Keratinocyte (primary cell): ENCODE measurements at regions not wholly inside any gene's neighbourhood (a gene's known extent, or its start where the extent isn't known, plus 50 kb on each side); places are given as distances from the start of the nearest gene placed in this dataset.

Experiments
- DNase-seq: peaks from one replicate; pipeline ENCODE4 v3.0.0-alpha.2; 2011; ENCODE audit warnings: low read depth, missing footprints, low spot score
- FAIRE-seq: peaks from 2 replicates; lab custom pipeline; 2011; peaks lifted over from hg19 to GRCh38; lab: Jason Lieb, UNC
- H2AFZ ChIP-seq: 2 replicates; pipeline ENCODE4 v1.6.0; 2012; ENCODE audit warnings: low read length, control low read depth, inconsistent platforms; ENCODE audit not compliant: control insufficient read depth
- H3K27ac ChIP-seq: 2 replicates; pipeline ENCODE4 v1.5.1; 2011; ENCODE audit warnings: low read length; ENCODE audit not compliant: control insufficient read depth, insufficient read depth
- H3K27me3 ChIP-seq: 3 replicates; pipeline ENCODE4 v1.6.0; 2011; ENCODE audit warnings: low read length; ENCODE audit not compliant: control insufficient read depth, insufficient read depth; ENCODE audit errors: extremely low read depth
- H3K36me3 ChIP-seq, 2 experiments: 2 replicates in 1 of 2; 3 replicates in 1 of 2; pipeline ENCODE4 v1.5.1; 2011; ENCODE audit warnings: low read length in 2 of 2, mild to moderate bottlenecking in 1 of 2; ENCODE audit not compliant: control insufficient read depth in 2 of 2, insufficient read depth in 2 of 2; ENCODE audit errors: extremely low read depth in 1 of 2
- H3K4me1 ChIP-seq: 3 replicates; pipeline ENCODE4 v1.5.1; 2011; ENCODE audit warnings: low read length; ENCODE audit not compliant: control insufficient read depth, insufficient read depth; ENCODE audit errors: extremely low read depth
- H3K4me2 ChIP-seq: 3 replicates; pipeline ENCODE4 v1.6.0; 2011; ENCODE audit warnings: low read depth, low read length; ENCODE audit not compliant: control insufficient read depth, insufficient read depth; ENCODE audit errors: extremely low read depth
- H3K4me3 ChIP-seq, 3 experiments: fragments of 200-600 bp in 1 of 3; sonication (generic) in 1 of 3; 2 replicates in 2 of 3; 3 replicates in 1 of 3; pipeline ENCODE4 v1.5.1; 2011 to 2016; ENCODE audit warnings: low read length in 3 of 3, mild to moderate bottlenecking in 3 of 3, control low read depth in 2 of 3, inconsistent platforms in 1 of 3, low read depth in 1 of 3, mixed read lengths in 1 of 3, mixed run types in 1 of 3, moderate library complexity in 1 of 3; ENCODE audit not compliant: control insufficient read depth in 2 of 3, insufficient read depth in 2 of 3; ENCODE audit errors: extremely low read depth in 1 of 3
- H3K79me2 ChIP-seq: 2 replicates; pipeline ENCODE4 v1.6.0; 2012; ENCODE audit warnings: low read length; ENCODE audit not compliant: control insufficient read depth, insufficient read depth
- H3K9ac ChIP-seq: 3 replicates; pipeline ENCODE4 v1.6.0; 2011; ENCODE audit warnings: low read length; ENCODE audit not compliant: control insufficient read depth, insufficient read depth; ENCODE audit errors: extremely low read depth
- H3K9me1 ChIP-seq: 3 replicates; pipeline ENCODE4 v1.6.0; 2011; ENCODE audit warnings: low read length; ENCODE audit not compliant: control insufficient read depth, insufficient read depth; ENCODE audit errors: extremely low read depth
- H3K9me3 ChIP-seq: 2 replicates; pipeline ENCODE4 v1.5.1; 2012; ENCODE audit warnings: low read depth, low read length; ENCODE audit not compliant: control insufficient read depth
- H4K20me1 ChIP-seq: 3 replicates; pipeline ENCODE4 v1.6.0; 2011; ENCODE audit warnings: low read length; ENCODE audit not compliant: control insufficient read depth, insufficient read depth; ENCODE audit errors: extremely low read depth
- CTCF ChIP-seq, 3 experiments: IDR thresholded peaks in 1 of 3; conservative IDR thresholded peaks in 1 of 3; optimal IDR thresholded peaks in 1 of 3; 2 replicates in 2 of 3; 3 replicates in 1 of 3; pipeline versions ENCODE3 to v1.5.1; 2011; ENCODE audit warnings: low read length in 3 of 3, mild to moderate bottlenecking in 3 of 3, moderate library complexity in 2 of 3, control low read depth in 1 of 3, inconsistent platforms in 1 of 3; ENCODE audit not compliant: insufficient read depth in 2 of 3; ENCODE audit errors: extremely low read depth in 1 of 3
- EZH2 ChIP-seq: IDR thresholded peaks from one replicate; pipeline ENCODE4 v1.6.1; 2012; ENCODE audit warnings: inconsistent platforms, mild to moderate bottlenecking, low read length, moderate library complexity
- dilution Hi-C: fragments of 300-500 bp; cut with MboI; formaldehyde crosslinking; loops from one replicate; pipeline ENCODE4 v1.7.0; 2020; ENCODE audit warnings: low sequenced_read_pairs; ENCODE audit not compliant: extremely low pct_ligation_motif_present

- H3K9me3 ChIP-seq = no peaks in the 10 kb centered on the region
- H3K27me3 ChIP-seq = no peaks in the 10 kb centered on the region
- DNase-seq (peak; percentile 54), FAIRE-seq (peak; percentile 39)
- H3K27ac ChIP-seq = no peak overlapping the region
- dilution Hi-C loops = no loop called here
- no peak overlapping the region for H3K4me3 ChIP-seq
- H3K9me1 ChIP-seq = no peaks in the 10 kb centered on the region
- no peak overlapping the region for H2AFZ ChIP-seq
- H3K4me2 ChIP-seq = peak overlapping the region; percentile 17
- no peaks in the 10 kb centered on the region for H4K20me1 ChIP-seq
- H3K4me1 ChIP-seq = peaks cover 14% of the 10 kb centered on the region
- TF ChIP-seq CTCF (optimal IDR thresholded peaks at IDR 0.05 in 1 of 3, IDR thresholded peaks at IDR 0.05 in 1 of 3, conservative IDR thresholded peaks at IDR 0.05 in 1 of 3; ENCODE audit: extremely low read depth in 1 of 3, insufficient read depth in 2 of 3, low read length in 3 of 3) = no peak
- TF ChIP-seq EZH2 = no peak
- H3K9ac ChIP-seq = no peak overlapping the region
- H3K79me2 ChIP-seq = no peaks in the 10 kb centered on the region
- H3K36me3 ChIP-seq = no peaks in the 10 kb centered on the region
Measured at GRCh38 chr4:24002330-24002966, 112.6 kb upstream of the PPARGC1A start.

GRCh38 chr4:24001486-24002329 is 111.9 kb upstream of the PPARGC1A start:
- FAIRE-seq (no peak), DNase-seq (no peak)
- Histone ChIP-seq H3K79me2 (no peaks in the 10 kb centered on the region), H3K4me3 (no peak overlapping the region), H4K20me1 (no peaks in the 10 kb centered on the region), H3K9me1 (no peaks in the 10 kb centered on the region), H3K36me3 (no peaks in the 10 kb centered on the region), H3K27me3 (no peaks in the 10 kb centered on the region), H2AFZ (no peak overlapping the region), H3K4me1 (peaks cover 14% of the 10 kb centered on the region), H3K9me3 (no peaks in the 10 kb centered on the region), H3K9ac (no peak overlapping the region), H3K4me2 (no peak overlapping the region), H3K27ac (no peak overlapping the region)
- no peak for TF ChIP-seq EZH2
- no peak for TF ChIP-seq CTCF (optimal IDR thresholded peaks at IDR 0.05 in 1 of 3, IDR thresholded peaks at IDR 0.05 in 1 of 3, conservative IDR thresholded peaks at IDR 0.05 in 1 of 3; ENCODE audit: extremely low read depth in 1 of 3, insufficient read depth in 2 of 3, low read length in 3 of 3)
- dilution Hi-C loops = no loop called here
